Neural cell (in vitro differentiated cells): ENCODE measurements at regions not wholly inside any gene's neighbourhood (a gene's known extent, or its start where the extent isn't known, plus 50 kb on each side); places are given as distances from the start of the nearest gene placed in this dataset.

ENCODE experiments used
- H2AFZ ChIP-seq: fragments of 200-600, 300-800 bp; sonication (generic), shearing (Covaris generic); 2 replicates; pipeline ENCODE4 v1.6.0; 2014; ENCODE audit warnings: low read depth, mild to moderate bottlenecking, antibody characterized with exemption, low read length, moderate library complexity
- H3F3A ChIP-seq: fragments of 200-600 bp; shearing (Covaris generic); 2 replicates; pipeline ENCODE4 v1.6.1; 2016; ENCODE audit warnings: mild to moderate bottlenecking, moderate library complexity, mixed read lengths, antibody characterized with exemption, low read length; ENCODE audit not compliant: insufficient read depth, poor library complexity, severe bottlenecking
- H3K27ac ChIP-seq: fragments of 200-600, 300-800 bp; sonication (generic), shearing (Covaris generic); 2 replicates; pipeline ENCODE4 v1.5.1; 2014; ENCODE audit warnings: mild to moderate bottlenecking, low read length, moderate library complexity
- H3K27me3 ChIP-seq: fragments of 300-800, 200-600 bp; sonication (generic), shearing (Covaris generic); 2 replicates; pipeline ENCODE4 v1.6.0; 2014; ENCODE audit warnings: mild to moderate bottlenecking, low read depth, low read length, moderate library complexity; ENCODE audit not compliant: insufficient read depth
- H3K36me3 ChIP-seq: fragments of 300-800, 200-600 bp; sonication (generic), shearing (Covaris generic); 2 replicates; pipeline ENCODE4 v1.5.1; 2014; ENCODE audit warnings: mild to moderate bottlenecking, antibody characterized with exemption, low read length, moderate library complexity; ENCODE audit not compliant: insufficient read depth
- H3K4me2 ChIP-seq: fragments of 300-800, 200-600 bp; sonication (generic), shearing (Covaris generic); 2 replicates; pipeline ENCODE4 v1.6.0; 2014; ENCODE audit warnings: mild to moderate bottlenecking, low read length
- H3K4me3 ChIP-seq: fragments of 300-800, 200-600 bp; sonication (generic), shearing (Covaris generic); 2 replicates; pipeline ENCODE4 v1.5.1; 2014; ENCODE audit warnings: mild to moderate bottlenecking, low read length, moderate library complexity
- H3K79me2 ChIP-seq: fragments of 200-600 bp; shearing (Covaris generic); replicated peaks from 2 replicates; pipeline ENCODE4 v1.6.0; 2014; ENCODE audit warnings: mild to moderate bottlenecking, low read length, moderate library complexity; ENCODE audit not compliant: insufficient read depth
- H3K9ac ChIP-seq: fragments of 300-800, 200-600 bp; sonication (generic), shearing (Covaris generic); 2 replicates; pipeline ENCODE4 v1.6.1; 2016; ENCODE audit warnings: mild to moderate bottlenecking, low read length, mixed read lengths
- H3K9me2 ChIP-seq: fragments of 200-600 bp; shearing (Covaris generic); 2 replicates; pipeline ENCODE4 v1.6.1; 2016; ENCODE audit warnings: mild to moderate bottlenecking, low read length, mixed read lengths; ENCODE audit not compliant: insufficient read depth
- H3K9me3 ChIP-seq: fragments of 200-600, 300-800 bp; sonication (generic), shearing (Covaris generic); 2 replicates; pipeline ENCODE4 v1.6.1; 2016; ENCODE audit warnings: mild to moderate bottlenecking, mixed run types, low read length, moderate library complexity, mixed read lengths
- H4K20me1 ChIP-seq: fragments of 200-600 bp; shearing (Covaris generic); 2 replicates; pipeline ENCODE4 v1.6.1; 2016; ENCODE audit warnings: mild to moderate bottlenecking, mixed run types; ENCODE audit not compliant: insufficient read depth
- EP300 ChIP-seq: fragments of 450-650 bp; conservative IDR thresholded peaks from 2 replicates; pipeline ENCODE4 v1.6.1; 2014; ENCODE audit warnings: antibody characterized with exemption, mild to moderate bottlenecking, moderate library complexity; ENCODE audit not compliant: poor library complexity, severe bottlenecking
- EZH2 ChIP-seq: fragments of 200-600, 300-800 bp; shearing (Covaris generic), sonication (generic); IDR thresholded peaks from 2 replicates; pipeline ENCODE4 v1.6.1; 2014; ENCODE audit warnings: antibody characterized with exemption, low read length, borderline replicate concordance, mild to moderate bottlenecking; ENCODE audit not compliant: insufficient read depth, poor library complexity, severe bottlenecking
- MXI1 ChIP-seq: fragments of 450-650 bp; conservative IDR thresholded peaks from 2 replicates; pipeline ENCODE4 v1.6.1; 2014; ENCODE audit warnings: antibody characterized with exemption, mild to moderate bottlenecking; ENCODE audit not compliant: poor library complexity, severe bottlenecking
- POLR2AphosphoS5 ChIP-seq: IDR thresholded peaks from 2 replicates; pipeline ENCODE4 v1.6.1; 2012
- RAD21 ChIP-seq: fragments of 450-650 bp; conservative IDR thresholded peaks from 2 replicates; pipeline ENCODE4 v1.6.1; 2014; ENCODE audit warnings: antibody characterized with exemption, mild to moderate bottlenecking, moderate library complexity
- SMC3 ChIP-seq: fragments of 450-650 bp; conservative IDR thresholded peaks from 2 replicates; pipeline ENCODE4 v1.6.1; 2014; ENCODE audit warnings: antibody characterized with exemption, mild to moderate bottlenecking, moderate library complexity; ENCODE audit not compliant: poor library complexity
- TAF1 ChIP-seq: IDR thresholded peaks from 2 replicates; pipeline ENCODE4 v1.6.1; 2012; ENCODE audit warnings: low read depth
- TF ChIP-seq, protein P1 (sequence below): fragments of 450-650 bp; IDR thresholded peaks from 2 replicates; pipeline ENCODE4 v1.5.1; 2014; ENCODE audit warnings: antibody characterized with exemption, mild to moderate bottlenecking, moderate library complexity; ENCODE audit not compliant: poor library complexity, severe bottlenecking
- TF ChIP-seq, protein P2 (sequence below): IDR thresholded peaks from 2 replicates; pipeline ENCODE4 v1.6.1; 2012; ENCODE audit warnings: borderline replicate concordance

DNA sequence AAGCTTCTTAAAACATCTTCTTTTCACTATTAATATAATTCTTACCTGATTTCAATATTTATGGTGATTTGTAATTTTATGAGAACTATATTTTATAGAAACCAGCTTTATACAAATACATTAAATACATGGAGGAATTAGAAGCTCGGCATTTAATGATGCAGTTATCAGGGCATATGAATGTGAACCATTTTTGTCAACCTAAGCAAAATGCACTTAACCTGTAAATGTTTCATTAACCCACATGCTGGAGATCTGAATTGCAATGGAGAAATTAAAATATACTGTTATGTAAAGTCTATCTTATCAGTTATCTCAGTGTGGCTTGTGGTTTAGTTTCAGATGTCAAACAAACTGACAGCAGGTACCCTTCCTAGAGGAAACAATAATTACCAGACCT is 63.2 kb upstream of the CDH12 start:
- H2AFZ ChIP-seq = no peak overlapping the region
- no peaks in the 10 kb centered on the region for H3F3A ChIP-seq

DNA sequence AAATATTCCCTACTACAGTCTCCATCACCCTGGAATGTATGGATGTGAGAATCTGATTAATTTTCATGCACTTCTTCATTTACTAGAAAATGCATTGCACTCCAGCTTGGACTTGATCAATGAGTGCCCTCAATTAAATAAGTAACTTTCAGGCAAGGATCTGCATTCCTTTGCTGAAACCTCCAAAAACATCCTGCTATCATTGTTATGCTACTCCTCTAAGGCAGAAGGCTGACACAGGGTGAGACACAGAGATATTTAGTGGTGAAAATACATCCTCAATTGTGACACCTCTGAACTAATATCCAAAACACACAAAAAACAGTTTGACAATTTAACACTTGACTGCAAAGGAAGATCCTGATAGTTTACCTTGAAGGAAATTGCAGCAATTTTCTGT is 57.9 kb upstream of the CDH12 start:
- no peaks in the 10 kb centered on the region for H3K9me2 ChIP-seq
- H3K36me3 ChIP-seq = no peaks in the 10 kb centered on the region
- H3F3A ChIP-seq = no peaks in the 10 kb centered on the region
- TF ChIP-seq POLR2AphosphoS5 = no peak
- no peak for TF ChIP-seq RAD21
- TF ChIP-seq, protein P1, sequence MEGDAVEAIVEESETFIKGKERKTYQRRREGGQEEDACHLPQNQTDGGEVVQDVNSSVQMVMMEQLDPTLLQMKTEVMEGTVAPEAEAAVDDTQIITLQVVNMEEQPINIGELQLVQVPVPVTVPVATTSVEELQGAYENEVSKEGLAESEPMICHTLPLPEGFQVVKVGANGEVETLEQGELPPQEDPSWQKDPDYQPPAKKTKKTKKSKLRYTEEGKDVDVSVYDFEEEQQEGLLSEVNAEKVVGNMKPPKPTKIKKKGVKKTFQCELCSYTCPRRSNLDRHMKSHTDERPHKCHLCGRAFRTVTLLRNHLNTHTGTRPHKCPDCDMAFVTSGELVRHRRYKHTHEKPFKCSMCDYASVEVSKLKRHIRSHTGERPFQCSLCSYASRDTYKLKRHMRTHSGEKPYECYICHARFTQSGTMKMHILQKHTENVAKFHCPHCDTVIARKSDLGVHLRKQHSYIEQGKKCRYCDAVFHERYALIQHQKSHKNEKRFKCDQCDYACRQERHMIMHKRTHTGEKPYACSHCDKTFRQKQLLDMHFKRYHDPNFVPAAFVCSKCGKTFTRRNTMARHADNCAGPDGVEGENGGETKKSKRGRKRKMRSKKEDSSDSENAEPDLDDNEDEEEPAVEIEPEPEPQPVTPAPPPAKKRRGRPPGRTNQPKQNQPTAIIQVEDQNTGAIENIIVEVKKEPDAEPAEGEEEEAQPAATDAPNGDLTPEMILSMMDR = no peak
- TF ChIP-seq SMC3 = no peak
- no peak for TF ChIP-seq EP300
- TF ChIP-seq MXI1 = no peak
- TF ChIP-seq EZH2 = no peak
- TF ChIP-seq, protein P2, sequence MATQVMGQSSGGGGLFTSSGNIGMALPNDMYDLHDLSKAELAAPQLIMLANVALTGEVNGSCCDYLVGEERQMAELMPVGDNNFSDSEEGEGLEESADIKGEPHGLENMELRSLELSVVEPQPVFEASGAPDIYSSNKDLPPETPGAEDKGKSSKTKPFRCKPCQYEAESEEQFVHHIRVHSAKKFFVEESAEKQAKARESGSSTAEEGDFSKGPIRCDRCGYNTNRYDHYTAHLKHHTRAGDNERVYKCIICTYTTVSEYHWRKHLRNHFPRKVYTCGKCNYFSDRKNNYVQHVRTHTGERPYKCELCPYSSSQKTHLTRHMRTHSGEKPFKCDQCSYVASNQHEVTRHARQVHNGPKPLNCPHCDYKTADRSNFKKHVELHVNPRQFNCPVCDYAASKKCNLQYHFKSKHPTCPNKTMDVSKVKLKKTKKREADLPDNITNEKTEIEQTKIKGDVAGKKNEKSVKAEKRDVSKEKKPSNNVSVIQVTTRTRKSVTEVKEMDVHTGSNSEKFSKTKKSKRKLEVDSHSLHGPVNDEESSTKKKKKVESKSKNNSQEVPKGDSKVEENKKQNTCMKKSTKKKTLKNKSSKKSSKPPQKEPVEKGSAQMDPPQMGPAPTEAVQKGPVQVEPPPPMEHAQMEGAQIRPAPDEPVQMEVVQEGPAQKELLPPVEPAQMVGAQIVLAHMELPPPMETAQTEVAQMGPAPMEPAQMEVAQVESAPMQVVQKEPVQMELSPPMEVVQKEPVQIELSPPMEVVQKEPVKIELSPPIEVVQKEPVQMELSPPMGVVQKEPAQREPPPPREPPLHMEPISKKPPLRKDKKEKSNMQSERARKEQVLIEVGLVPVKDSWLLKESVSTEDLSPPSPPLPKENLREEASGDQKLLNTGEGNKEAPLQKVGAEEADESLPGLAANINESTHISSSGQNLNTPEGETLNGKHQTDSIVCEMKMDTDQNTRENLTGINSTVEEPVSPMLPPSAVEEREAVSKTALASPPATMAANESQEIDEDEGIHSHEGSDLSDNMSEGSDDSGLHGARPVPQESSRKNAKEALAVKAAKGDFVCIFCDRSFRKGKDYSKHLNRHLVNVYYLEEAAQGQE = no peak
- no peak for TF ChIP-seq TAF1
- H3K4me2 ChIP-seq = no peak overlapping the region
- no peak overlapping the region for H3K4me3 ChIP-seq
- no peaks in the 10 kb centered on the region for H3K79me2 ChIP-seq
- no peak overlapping the region for H2AFZ ChIP-seq
- H3K9me3 ChIP-seq = no peaks in the 10 kb centered on the region
- no peak overlapping the region for H3K9ac ChIP-seq
- no peaks in the 10 kb centered on the region for H4K20me1 ChIP-seq
- no peaks in the 10 kb centered on the region for H3K27me3 ChIP-seq
- H3K27ac ChIP-seq = no peak overlapping the region

More for the DNA sequence above, 63.2 kb upstream of the CDH12 start:
- Histone ChIP-seq H3K79me2 (no peaks in the 10 kb centered on the region), H3K9ac (no peak overlapping the region), H3K4me3 (no peak overlapping the region), H4K20me1 (no peaks in the 10 kb centered on the region), H3K4me2 (no peak overlapping the region), H3K36me3 (no peaks in the 10 kb centered on the region), H3K27me3 (no peaks in the 10 kb centered on the region), H3K27ac (no peak overlapping the region), H3K9me3 (no peaks in the 10 kb centered on the region), H3K9me2 (no peaks in the 10 kb centered on the region)
- TF ChIP-seq, protein P1 = no peak
- TF ChIP-seq SMC3 (no peak), EP300 (no peak), POLR2AphosphoS5 (no peak), RAD21 (no peak), EZH2 (no peak), TAF1 (no peak), MXI1 (no peak)
- TF ChIP-seq, protein P2 = no peak
